NCI-H2227 (cell line): ENCODE measurements at regions not wholly inside any gene's neighbourhood (a gene's known extent, or its start where the extent isn't known, plus 50 kb on each side); places are given as distances from the start of the nearest gene placed in this dataset.

Experiments
- DNase-seq: peaks from one replicate; lab custom pipeline; 2025; ENCODE audit not compliant: unreplicated experiment; lab: John Stamatoyannopoulos, UW

- DNase-seq: no peak
Measured at GRCh38 chr16:5541356-5541755, 443.8 kb upstream of the EEF2KMT start.

GRCh38 chr16:5537347-5537746, 439.8 kb upstream of the EEF2KMT start:
- no peak for DNase-seq

- no peak for DNase-seq
Measured at GRCh38 chr16:5533321-5533888, 435.8 kb upstream of the EEF2KMT start.

- no peak for DNase-seq
Measured at GRCh38 chr16:5527817-5528216, 430.2 kb upstream of the EEF2KMT start.

- no peak for DNase-seq
Measured at GRCh38 chr16:5526826-5527225, 429.2 kb upstream of the EEF2KMT start.

- DNase-seq: no peak
Measured at GRCh38 chr16:5523829-5524228, 426.2 kb upstream of the EEF2KMT start.

GRCh38 chr16:5516115-5516514, 418.5 kb upstream of the EEF2KMT start:
- DNase-seq: no peak

- peak; percentile 9 for DNase-seq
Measured at GRCh38 chr16:5512014-5512413, 414.4 kb upstream of the EEF2KMT start.

- no peak for DNase-seq
Measured at GRCh38 chr16:5510819-5511370, 413.3 kb upstream of the EEF2KMT start.

GRCh38 chr16:5509794-5510193, 412.2 kb upstream of the EEF2KMT start:
- DNase-seq: no peak

- no peak for DNase-seq
Measured at GRCh38 chr16:5509336-5509735, 411.7 kb upstream of the EEF2KMT start.

GRCh38 chr16:5508371-5508770, 410.8 kb upstream of the EEF2KMT start:
- DNase-seq: no peak

- DNase-seq: no peak
Measured at GRCh38 chr16:5506021-5506420, 408.4 kb upstream of the EEF2KMT start.

GRCh38 chr16:5505091-5505887, 407.7 kb upstream of the EEF2KMT start:
- peak; percentile 50 for DNase-seq

GRCh38 chr16:5504064-5504781, 406.6 kb upstream of the EEF2KMT start:
- DNase-seq: peak; percentile 50

GRCh38 chr16:5502944-5503343, 405.3 kb upstream of the EEF2KMT start:
- DNase-seq: no peak

GRCh38 chr16:5502467-5502869, 404.9 kb upstream of the EEF2KMT start:
- peak; percentile 74 for DNase-seq

GRCh38 chr16:5500526-5500925, 402.9 kb upstream of the EEF2KMT start:
- no peak for DNase-seq

GRCh38 chr16:5498562-5498961, 401.0 kb upstream of the EEF2KMT start:
- DNase-seq: no peak

- DNase-seq: no peak
Measured at GRCh38 chr16:5496013-5496412, 398.4 kb upstream of the EEF2KMT start.

- peak; percentile 79 for DNase-seq
Measured at GRCh38 chr16:5490499-5490898, 392.9 kb upstream of the EEF2KMT start.

- DNase-seq: no peak
Measured at GRCh38 chr16:5488581-5488980, 391.0 kb upstream of the EEF2KMT start.
